Middle frontal gyrus (tissue), 1 donor: ENCODE measurements at regions not wholly inside any gene's neighbourhood (a gene's known extent, or its start where the extent isn't known, plus 50 kb on each side); places are given as distances from the start of the nearest gene placed in this dataset.

Experiments
- DNase-seq: peaks from one replicate; pipeline ENCODE4 v3.0.0-alpha.2; 2015; ENCODE audit warnings: low spot score; ENCODE audit errors: extremely low spot score

- no peak for DNase-seq
Observed at GRCh38 chr5:143761663-143762062, 50.3 kb upstream of the HMHB1 start.

GRCh38 chr5:143760755-143761154, 51.2 kb upstream of the HMHB1 start:
- DNase-seq, result no peak

- DNase-seq, result no peak
Observed at GRCh38 chr5:143760131-143760505, 51.8 kb upstream of the HMHB1 start.

GRCh38 chr5:143759396-143760130, 52.4 kb upstream of the HMHB1 start:
- no peak for DNase-seq

- DNase-seq, result no peak
Observed at GRCh38 chr5:143758750-143759149, 53.2 kb upstream of the HMHB1 start.

- DNase-seq, result peak; percentile 44
Observed at GRCh38 chr5:143758015-143758414, 53.9 kb upstream of the HMHB1 start.

GRCh38 chr5:143757116-143757515, 54.8 kb upstream of the HMHB1 start:
- DNase-seq, result no peak

GRCh38 chr5:143755966-143756365, 56.0 kb upstream of the HMHB1 start:
- DNase-seq, result no peak

GRCh38 chr5:143752165-143752850, 59.7 kb upstream of the HMHB1 start:
- no peak for DNase-seq

- DNase-seq, result no peak
Observed at GRCh38 chr5:143751342-143751741, 60.6 kb upstream of the HMHB1 start.

- DNase-seq, result no peak
Observed at GRCh38 chr5:143749581-143750205, 62.3 kb upstream of the HMHB1 start.

- no peak for DNase-seq
Observed at GRCh38 chr5:143748516-143748915, 63.4 kb upstream of the HMHB1 start.

- DNase-seq, result no peak
Observed at GRCh38 chr5:143742951-143743350, 69.0 kb upstream of the HMHB1 start.

- DNase-seq, result no peak
Observed at GRCh38 chr5:143741421-143741820, 70.5 kb upstream of the HMHB1 start.

GRCh38 chr5:143740956-143741355, 71.0 kb upstream of the HMHB1 start:
- no peak for DNase-seq

- no peak for DNase-seq
Observed at GRCh38 chr5:143739746-143740145, 72.2 kb upstream of the HMHB1 start.

GRCh38 chr5:143738417-143739401, 73.3 kb upstream of the HMHB1 start:
- no peak for DNase-seq

GRCh38 chr5:143737062-143737461, 74.9 kb upstream of the HMHB1 start:
- no peak for DNase-seq

- no peak for DNase-seq
Observed at GRCh38 chr5:143734456-143734780, 77.5 kb upstream of the HMHB1 start.

- DNase-seq, result no peak
Observed at GRCh38 chr5:143733665-143734455, 78.1 kb upstream of the HMHB1 start.

GRCh38 chr5:143732402-143732801, 79.6 kb upstream of the HMHB1 start:
- no peak for DNase-seq
